H1 (cell line): ENCODE measurements at regions not wholly inside any gene's neighbourhood (a gene's known extent, or its start where the extent isn't known, plus 50 kb on each side); places are given as distances from the start of the nearest gene placed in this dataset.

Experiments
- CTCF ChIA-PET: fragments of 300-600 bp; sonication (Branson Sonifier 250); formaldehyde crosslinking; loops from one replicate; lab custom pipeline; 2021; ENCODE audit not compliant: partially characterized antibody; lab: Charles Lee
- POLR2A ChIA-PET: fragments of 300-600 bp; sonication (Branson Sonifier 250); formaldehyde crosslinking; loops from one replicate; lab custom pipeline; 2021; ENCODE audit warnings: inconsistent platforms; ENCODE audit not compliant: partially characterized antibody; lab: Charles Lee
- DNase-seq, 2 experiments: peaks; one replicate each; pipeline versions ENCODE4 v3.0.0 to v3.0.0-alpha.2; 2010 to 2022; ENCODE audit warnings: low spot score in 2 of 2, low read depth in 1 of 2, mixed read lengths in 1 of 2
- FAIRE-seq: peaks from 2 replicates; lab custom pipeline; 2011; peaks lifted over from hg19 to GRCh38; lab: Jason Lieb, UNC
- H2AFZ ChIP-seq: 2 replicates; pipeline ENCODE4 v1.8.1; 2012; ENCODE audit warnings: low read length, inconsistent platforms
- H2AK5ac ChIP-seq: 2 replicates; pipeline ENCODE4 v1.6.1; 2013; ENCODE audit warnings: low read depth, low read length
- H2BK120ac ChIP-seq: replicated peaks from 2 replicates; pipeline ENCODE3; 2013; ENCODE audit warnings: low read depth, low read length, inconsistent platforms
- H2BK12ac ChIP-seq: 2 replicates; pipeline ENCODE4 v1.6.1; 2013; ENCODE audit warnings: low read depth, low read length
- H2BK15ac ChIP-seq: 2 replicates; pipeline ENCODE4 v1.6.1; 2013; ENCODE audit warnings: low read length
- H2BK20ac ChIP-seq: 2 replicates; pipeline ENCODE4 v1.6.1; 2013; ENCODE audit warnings: low read length
- H2BK5ac ChIP-seq: 2 replicates; pipeline ENCODE4 v1.6.1; 2013; ENCODE audit warnings: low read depth, low read length
- H3K14ac ChIP-seq: 2 replicates; pipeline ENCODE4 v1.6.1; 2013; ENCODE audit warnings: inconsistent platforms; ENCODE audit not compliant: insufficient read length
- H3K18ac ChIP-seq: 2 replicates; pipeline ENCODE4 v1.6.1; 2013; ENCODE audit warnings: low read length; ENCODE audit errors: extremely low read depth
- H3K23ac ChIP-seq: 2 replicates; pipeline ENCODE4 v1.6.1; 2013; ENCODE audit warnings: inconsistent platforms; ENCODE audit not compliant: insufficient read length
- H3K23me2 ChIP-seq: 2 replicates; pipeline ENCODE4 v1.6.1; 2013; ENCODE audit warnings: low read depth, low read length
- H3K27ac ChIP-seq: 2 replicates; pipeline ENCODE4 v1.6.1; 2011; ENCODE audit warnings: low read depth, low read length, inconsistent platforms
- H3K27me3 ChIP-seq, 4 experiments: replicated peaks in 1 of 4; 1 replicate in 1 of 4; 2 replicates in 3 of 4; pipeline versions ENCODE4 v1.6.1 to v1.8.1; 2011 to 2013; ENCODE audit warnings: low read length in 3 of 4, mild to moderate bottlenecking in 3 of 4, inconsistent platforms in 2 of 4, mixed read lengths in 2 of 4, moderate library complexity in 1 of 4; ENCODE audit not compliant: control insufficient read depth in 3 of 4, insufficient read depth in 3 of 4; ENCODE audit errors: extremely low read depth in 1 of 4
- H3K36me3 ChIP-seq, 4 experiments: 2 replicates each; pipeline versions ENCODE4 v1.6.1 to v1.8.1; 2011 to 2013; ENCODE audit warnings: mild to moderate bottlenecking in 4 of 4, low read length in 3 of 4, moderate library complexity in 2 of 4, control low read depth in 1 of 4, inconsistent platforms in 1 of 4; ENCODE audit not compliant: insufficient read depth in 4 of 4, control insufficient read depth in 2 of 4
- H3K4ac ChIP-seq: replicated peaks from 2 replicates; pipeline ENCODE3; 2013; ENCODE audit warnings: low read length, low read depth, mixed read lengths, inconsistent platforms; ENCODE audit not compliant: insufficient read length
- H3K4me1 ChIP-seq, 4 experiments: replicated peaks in 1 of 4; 1 replicate in 1 of 4; 2 replicates in 3 of 4; pipeline versions ENCODE4 v1.6.1 to v1.8.1; 2011 to 2013; ENCODE audit warnings: low read length in 3 of 4, inconsistent platforms in 2 of 4, mixed read lengths in 1 of 4; ENCODE audit not compliant: insufficient read depth in 4 of 4, control insufficient read depth in 3 of 4
- H3K4me2 ChIP-seq, 2 experiments: 2 replicates each; pipeline versions ENCODE4 v1.6.1 to v1.8.1; 2011 to 2013; ENCODE audit warnings: low read depth in 2 of 2, low read length in 2 of 2, control low read depth in 1 of 2, inconsistent platforms in 1 of 2, mild to moderate bottlenecking in 1 of 2; ENCODE audit not compliant: insufficient read depth in 1 of 2
- H3K4me3 ChIP-seq, 4 experiments: fragments of 200-600, 300-600 bp in 1 of 4; sonication (generic), shearing (Covaris generic), sonication (Bioruptor Twin) in 1 of 4; 2 replicates each; pipeline versions ENCODE4 v1.5.1 to v1.8.1; 2011 to 2016; ENCODE audit warnings: low read length in 4 of 4, low read depth in 3 of 4, control low read depth in 2 of 4, inconsistent platforms in 2 of 4, mild to moderate bottlenecking in 2 of 4, mixed read lengths in 1 of 4, moderate library complexity in 1 of 4; ENCODE audit not compliant: insufficient read depth in 2 of 4; ENCODE audit errors: extremely low read depth in 1 of 4
- H3K56ac ChIP-seq: replicated peaks from 2 replicates; pipeline ENCODE3; 2013; ENCODE audit warnings: low read depth, mild to moderate bottlenecking, mixed read lengths, low read length, inconsistent platforms; ENCODE audit not compliant: insufficient read length
- H3K79me1 ChIP-seq: 2 replicates; pipeline ENCODE4 v1.6.1; 2013; ENCODE audit warnings: low read depth, low read length, control low read depth
- H3K79me2 ChIP-seq, 2 experiments: 2 replicates each; pipeline versions ENCODE4 v1.6.1 to v1.8.1; 2012 to 2013; ENCODE audit warnings: low read length in 2 of 2, mild to moderate bottlenecking in 2 of 2, inconsistent platforms in 1 of 2; ENCODE audit not compliant: insufficient read depth in 2 of 2, control insufficient read depth in 1 of 2
- H3K9ac ChIP-seq, 4 experiments: replicated peaks in 1 of 4; 1 replicate in 1 of 4; 2 replicates in 3 of 4; pipeline versions ENCODE4 v1.6.1 to v1.8.1; 2011 to 2013; ENCODE audit warnings: low read depth in 3 of 4, low read length in 3 of 4, control low read depth in 2 of 4, mild to moderate bottlenecking in 2 of 4, moderate library complexity in 2 of 4, inconsistent platforms in 1 of 4; ENCODE audit errors: extremely low read depth in 1 of 4
- H3K9me3 ChIP-seq, 2 experiments: 2 replicates each; pipeline versions ENCODE4 v1.6.1 to v1.8.1; 2012 to 2013; ENCODE audit warnings: mild to moderate bottlenecking in 2 of 2, moderate library complexity in 2 of 2, control low read depth in 1 of 2, inconsistent platforms in 1 of 2, low read depth in 1 of 2, low read length in 1 of 2, mixed read lengths in 1 of 2; ENCODE audit not compliant: insufficient read depth in 2 of 2
- H4K20me1 ChIP-seq, 2 experiments: replicated peaks in 1 of 2; 2 replicates each; pipeline versions ENCODE3 to v1.8.1; 2011 to 2013; ENCODE audit warnings: inconsistent platforms in 2 of 2, low read length in 2 of 2, mild to moderate bottlenecking in 1 of 2; ENCODE audit not compliant: insufficient read depth in 2 of 2, control insufficient read depth in 1 of 2
- H4K5ac ChIP-seq: 2 replicates; pipeline ENCODE4 v1.6.1; 2013; ENCODE audit warnings: low read length, low read depth, mixed read lengths, inconsistent platforms; ENCODE audit not compliant: insufficient read length
- H4K8ac ChIP-seq: 2 replicates; pipeline ENCODE4 v1.8.0; 2013; ENCODE audit warnings: mild to moderate bottlenecking, moderate library complexity, low read length, inconsistent platforms; ENCODE audit not compliant: insufficient read depth; ENCODE audit errors: extremely low read depth
- H4K91ac ChIP-seq: replicated peaks from 2 replicates; pipeline ENCODE3; 2013; ENCODE audit warnings: low read length, mixed read lengths, inconsistent platforms; ENCODE audit not compliant: insufficient read length
- BACH1 ChIP-seq: IDR thresholded peaks from 2 replicates; pipeline ENCODE4 v1.6.1; 2012; ENCODE audit warnings: low read length, improper control_type of control experiment
- CBX5 ChIP-seq: fragments of 300-800, 300-1000 bp; sonication (generic); IDR thresholded peaks from 2 replicates; pipeline ENCODE4 v1.7.1; 2016; ENCODE audit warnings: antibody characterized with exemption, low read length, low read depth
- CHD1 ChIP-seq: IDR thresholded peaks from 2 replicates; pipeline ENCODE4 v1.6.1; 2012; ENCODE audit warnings: low read depth, low read length, improper control_type of control experiment
- CREB1 ChIP-seq: IDR thresholded peaks from 2 replicates; pipeline ENCODE4 v1.6.1; 2012; ENCODE audit warnings: inconsistent platforms
- CTBP2 ChIP-seq: IDR thresholded peaks from 2 replicates; pipeline ENCODE4 v1.7.0; 2011; ENCODE audit warnings: borderline replicate concordance, mild to moderate bottlenecking, moderate library complexity, mixed read lengths, low read length; ENCODE audit not compliant: insufficient read depth, insufficient read length
- HDAC6 ChIP-seq: IDR thresholded peaks from one replicate; pipeline ENCODE4 v1.7.1; 2012; ENCODE audit warnings: low read depth, mild to moderate bottlenecking, inconsistent platforms, low read length, moderate library complexity
- NANOG ChIP-seq: IDR thresholded peaks from 2 replicates; pipeline ENCODE4 v1.6.1; 2011; ENCODE audit warnings: low read length, low read depth, mild to moderate bottlenecking, inconsistent platforms; ENCODE audit not compliant: insufficient read depth, poor library complexity, severe bottlenecking
- POU5F1 ChIP-seq: IDR thresholded peaks from 2 replicates; pipeline ENCODE4 v1.6.1; 2011; ENCODE audit warnings: low read depth, mild to moderate bottlenecking, low read length, moderate library complexity
- SIN3A ChIP-seq, 2 experiments: IDR thresholded peaks in 1 of 2; conservative IDR thresholded peaks in 1 of 2; 2 replicates each; pipeline ENCODE4 v1.6.1; 2011 to 2012; ENCODE audit warnings: low read length in 2 of 2, improper control_type of control experiment in 1 of 2, low read depth in 1 of 2, mild to moderate bottlenecking in 1 of 2
- SIX5 ChIP-seq: IDR thresholded peaks from 2 replicates; pipeline ENCODE4 v1.6.1; 2011; ENCODE audit warnings: mild to moderate bottlenecking, low read depth, low read length
- SUZ12 ChIP-seq: fragments of 200-600 bp; sonication (generic); IDR thresholded peaks from 2 replicates; pipeline ENCODE4 v1.6.1; 2012; ENCODE audit warnings: mild to moderate bottlenecking, inconsistent platforms, low read length, moderate library complexity, mixed read lengths
- TAF1 ChIP-seq: IDR thresholded peaks from 2 replicates; pipeline ENCODE4 v1.6.1; 2011; ENCODE audit warnings: mild to moderate bottlenecking, low read depth, low read length
- TCF12 ChIP-seq: IDR thresholded peaks from 2 replicates; pipeline ENCODE4 v1.6.1; 2011; ENCODE audit warnings: low read depth, mild to moderate bottlenecking, low read length
- WGBS, 2 experiments: shearing (Covaris generic) in 1 of 2; methylation state at CpG; one replicate each; pipeline versions ENCODE4 v1.1.6 to v1.1.7; 2013 to 2015; ENCODE audit warnings: low lambda C conversion rate in 2 of 2, mixed read lengths in 2 of 2, inconsistent platforms in 1 of 2, low coverage in 1 of 2, missing lambda C conversion rate in 1 of 2; ENCODE audit not compliant: insufficient replicate concordance in 2 of 2, insufficient coverage in 1 of 2, insufficient read length in 1 of 2; ENCODE audit errors: extremely low coverage in 1 of 2, missing lambda C conversion rate in 1 of 2; 5-methylcytosine and 5-hydroxymethylcytosine counted together
- TF ChIP-seq, protein P1 (sequence below): IDR thresholded peaks from 2 replicates; pipeline ENCODE4 v1.6.1; 2012; ENCODE audit warnings: inconsistent platforms

DNA sequence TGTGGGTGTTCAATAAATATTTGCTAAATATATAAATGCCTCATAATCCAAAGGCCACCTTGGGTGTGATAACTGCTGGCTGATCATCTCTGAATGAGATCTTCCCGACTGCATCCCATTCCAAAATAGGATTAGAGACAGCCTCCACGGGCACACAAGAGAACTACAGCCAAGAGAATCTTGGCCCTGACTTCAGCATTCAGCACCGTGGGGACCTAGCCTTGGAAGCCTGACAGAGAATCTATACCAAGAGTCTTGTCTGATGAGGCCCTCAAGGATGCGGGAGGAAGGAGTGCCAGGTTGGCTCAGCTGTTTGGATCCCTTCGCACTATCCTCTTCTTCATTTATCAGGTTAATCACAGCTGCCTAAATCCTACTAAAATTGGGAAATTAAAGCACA is 85.8 kb downstream of the RBM43 start:
- TF ChIP-seq BACH1 (no peak), CBX5 (no peak), SIN3A (conservative IDR thresholded peaks at IDR 0.05 in 1 of 2, IDR thresholded peaks at IDR 0.05 in 1 of 2; ENCODE audit: low read depth in 1 of 2, low read length in 2 of 2) (no peak), SUZ12 (no peak), HDAC6 (no peak), POU5F1 (no peak), CTBP2 (no peak), CHD1 (no peak), CREB1 (no peak), TCF12 (no peak), TAF1 (no peak), NANOG (no peak), SIX5 (no peak)
- TF ChIP-seq, protein P1, sequence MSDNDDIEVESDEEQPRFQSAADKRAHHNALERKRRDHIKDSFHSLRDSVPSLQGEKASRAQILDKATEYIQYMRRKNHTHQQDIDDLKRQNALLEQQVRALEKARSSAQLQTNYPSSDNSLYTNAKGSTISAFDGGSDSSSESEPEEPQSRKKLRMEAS: no peak
- TF ChIP-seq, all 59 proteins: peak for 0
- Histone ChIP-seq H3K4me3 (no peak overlapping the region), H3K79me1 (no peaks in the 10 kb centered on the region), H2BK12ac (0 out of 2 replicates have a peak overlapping the region, but pooled peaks have one; percentile 31), H3K56ac (no peak overlapping the region), H3K23me2 (no peaks in the 10 kb centered on the region), H3K27ac (no peak overlapping the region), H2BK5ac (peak overlapping the region; percentile 13; the same call in 1 of the 2 replicates), H4K5ac (no peak overlapping the region), H2BK15ac (no peak overlapping the region), H2BK120ac (no peak overlapping the region), H3K9me3 (no peaks in the 10 kb centered on the region), H3K27me3 (no peaks in the 10 kb centered on the region), H3K18ac (no peak overlapping the region; the same call in 1 of the 2 replicates), H2AFZ (no peak overlapping the region), H4K91ac (no peak overlapping the region), H4K8ac (no peak overlapping the region), H3K4me2 (no peak overlapping the region), H3K79me2 (no peaks in the 10 kb centered on the region), H2AK5ac (no peak overlapping the region), H3K4me1 (peaks cover 0 to 19% (median 10%) of the 10 kb centered on the region in 4 experiments; a peak in 5 of 7 replicates), H3K36me3 (no peaks in the 10 kb centered on the region), H3K14ac (no peak overlapping the region), H3K9ac (no peak overlapping the region), H4K20me1 (no peaks in the 10 kb centered on the region), H3K4ac (no peak overlapping the region), H3K23ac (no peak overlapping the region), H2BK20ac (no peak overlapping the region)
- FAIRE-seq (no peak), DNase-seq (no peak)
- POLR2A ChIA-PET: no interaction called here
- CTCF ChIA-PET: interaction anchor here (0.7 to 5.7 kb wide), 9 partner anchors 10 to 1884 kb away, joined by 3 to 32 read pairs (median 4); no protein-coding TSS in a partner anchor
- WGBS, 2 experiments: 78% methylated on average over 5 of the region's 5 CpGs; no CpG with 5 or more reads in 1 of the 2 experiments
